ENCODE measurements at regions not wholly inside any gene's neighbourhood (a gene's known extent, or its start where the extent isn't known, plus 50 kb on each side); places are given as distances from the start of the nearest gene placed in this dataset.

DNA sequence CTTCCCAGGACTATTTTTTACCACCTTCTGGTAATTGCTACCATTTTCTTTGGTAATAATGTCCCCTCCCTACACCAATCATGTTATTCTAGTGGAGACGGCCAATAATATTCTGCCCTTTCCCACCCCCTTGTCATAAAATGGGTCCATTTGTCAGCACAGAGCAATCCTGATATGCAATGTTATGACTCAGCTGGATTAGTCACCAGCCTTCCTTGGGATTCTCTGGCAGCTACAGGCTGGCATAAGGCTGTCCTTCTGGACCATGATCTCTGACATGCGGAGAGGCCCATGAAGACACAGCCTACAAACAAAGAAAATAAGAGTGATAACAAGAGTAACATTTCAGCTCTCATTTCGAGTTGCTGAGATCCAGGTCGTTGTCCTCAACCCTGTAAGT lies 222.0 kb upstream of the CPNE8 start:
- peak; percentile 77 for DNase-seq (ENCODE audit: insufficient read length, low spot score, missing footprints)
- Histone ChIP-seq H3K4me2 (ENCODE audit: insufficient read depth, low read length) (no peak overlapping the region), H4K20me1 (ENCODE audit: insufficient read depth, low read length) (no peaks in the 10 kb centered on the region), H3K4me1 (ENCODE audit: insufficient read depth, low read length) (no peaks in the 10 kb centered on the region), H3K9me3 (ENCODE audit: low read depth, low read length) (no peaks in the 10 kb centered on the region), H3K36me3 (ENCODE audit: insufficient read depth, low read length) (no peaks in the 10 kb centered on the region), H3K27ac (ENCODE audit: low read depth, low read length) (no peak overlapping the region), H3K79me2 (ENCODE audit: insufficient read depth, low read length) (no peaks in the 10 kb centered on the region), H3K4me3 (ENCODE audit: insufficient read depth, low read length) (no peak overlapping the region), H2AFZ (ENCODE audit: low read length) (no peak overlapping the region), H3K27me3 (ENCODE audit: insufficient read depth, low read length) (no peaks in the 10 kb centered on the region)
- TF ChIP-seq, protein P1, sequence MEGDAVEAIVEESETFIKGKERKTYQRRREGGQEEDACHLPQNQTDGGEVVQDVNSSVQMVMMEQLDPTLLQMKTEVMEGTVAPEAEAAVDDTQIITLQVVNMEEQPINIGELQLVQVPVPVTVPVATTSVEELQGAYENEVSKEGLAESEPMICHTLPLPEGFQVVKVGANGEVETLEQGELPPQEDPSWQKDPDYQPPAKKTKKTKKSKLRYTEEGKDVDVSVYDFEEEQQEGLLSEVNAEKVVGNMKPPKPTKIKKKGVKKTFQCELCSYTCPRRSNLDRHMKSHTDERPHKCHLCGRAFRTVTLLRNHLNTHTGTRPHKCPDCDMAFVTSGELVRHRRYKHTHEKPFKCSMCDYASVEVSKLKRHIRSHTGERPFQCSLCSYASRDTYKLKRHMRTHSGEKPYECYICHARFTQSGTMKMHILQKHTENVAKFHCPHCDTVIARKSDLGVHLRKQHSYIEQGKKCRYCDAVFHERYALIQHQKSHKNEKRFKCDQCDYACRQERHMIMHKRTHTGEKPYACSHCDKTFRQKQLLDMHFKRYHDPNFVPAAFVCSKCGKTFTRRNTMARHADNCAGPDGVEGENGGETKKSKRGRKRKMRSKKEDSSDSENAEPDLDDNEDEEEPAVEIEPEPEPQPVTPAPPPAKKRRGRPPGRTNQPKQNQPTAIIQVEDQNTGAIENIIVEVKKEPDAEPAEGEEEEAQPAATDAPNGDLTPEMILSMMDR (IDR thresholded peaks at IDR 0.05; ENCODE audit: extremely low read depth, low read depth, low read length): no peak

DNA sequence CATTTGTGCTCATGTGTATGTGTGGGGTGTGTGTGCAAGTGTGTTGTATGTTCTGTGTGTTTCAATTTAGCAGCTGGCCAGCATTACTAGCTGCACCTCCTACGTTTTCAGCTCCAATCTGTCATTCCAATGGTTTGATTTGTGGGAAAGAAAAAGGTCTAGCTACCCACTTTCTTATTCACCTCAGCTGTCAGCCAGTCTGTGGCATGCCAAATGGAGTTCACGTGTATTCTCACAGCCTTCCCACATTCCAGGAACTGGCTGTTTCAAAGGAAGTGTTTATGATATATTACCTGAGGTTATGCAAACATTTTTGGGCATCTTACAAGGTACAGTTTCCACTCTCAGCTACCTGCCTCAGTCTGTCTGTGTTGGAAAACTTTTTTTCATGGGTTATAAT lies 220.2 kb upstream of the CPNE8 start:
- Histone ChIP-seq H2AFZ (ENCODE audit: low read length) (no peak overlapping the region), H3K4me1 (ENCODE audit: insufficient read depth, low read length) (no peaks in the 10 kb centered on the region), H3K27me3 (ENCODE audit: insufficient read depth, low read length) (no peaks in the 10 kb centered on the region), H3K27ac (ENCODE audit: low read depth, low read length) (no peak overlapping the region), H3K79me2 (ENCODE audit: insufficient read depth, low read length) (no peaks in the 10 kb centered on the region), H3K9me3 (ENCODE audit: low read depth, low read length) (no peaks in the 10 kb centered on the region), H3K36me3 (ENCODE audit: insufficient read depth, low read length) (no peaks in the 10 kb centered on the region), H4K20me1 (ENCODE audit: insufficient read depth, low read length) (no peaks in the 10 kb centered on the region), H3K4me2 (ENCODE audit: insufficient read depth, low read length) (no peak overlapping the region), H3K4me3 (ENCODE audit: insufficient read depth, low read length) (no peak overlapping the region)
- TF ChIP-seq, protein P1 (IDR thresholded peaks at IDR 0.05; ENCODE audit: extremely low read depth, low read depth, low read length): no peak
- no peak for DNase-seq (ENCODE audit: insufficient read length, low spot score, missing footprints)

DNA sequence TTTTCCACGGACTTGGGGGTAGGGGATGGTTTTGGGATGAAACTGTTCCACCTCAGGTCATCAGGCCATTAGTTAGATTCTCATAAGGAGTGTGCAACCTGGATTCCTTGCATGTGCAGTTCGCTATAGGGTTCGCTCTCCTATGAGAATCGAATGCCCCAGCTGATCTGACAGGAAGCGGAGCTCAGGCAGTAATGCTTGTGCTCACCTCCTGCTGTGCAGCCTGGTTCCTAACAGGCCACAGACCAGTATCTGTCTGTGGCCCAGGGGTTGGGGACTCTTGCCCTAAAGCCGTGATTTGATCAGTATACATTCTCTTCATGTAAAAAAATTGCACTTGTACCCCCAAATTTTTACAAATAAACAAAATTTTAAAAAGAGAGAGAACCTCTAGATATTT lies 219.4 kb upstream of the CPNE8 start:
- TF ChIP-seq, protein P1 (IDR thresholded peaks at IDR 0.05; ENCODE audit: extremely low read depth, low read depth, low read length): no peak
- no peaks in the 10 kb centered on the region for H3K27me3 ChIP-seq (ENCODE audit: insufficient read depth, low read length)
- no peak overlapping the region for H3K27ac ChIP-seq (ENCODE audit: low read depth, low read length)
- no peaks in the 10 kb centered on the region for H3K79me2 ChIP-seq (ENCODE audit: insufficient read depth, low read length)
- H3K4me3 ChIP-seq (ENCODE audit: insufficient read depth, low read length): no peak overlapping the region
- H3K4me2 ChIP-seq (ENCODE audit: insufficient read depth, low read length): no peak overlapping the region
- DNase-seq (ENCODE audit: insufficient read length, low spot score, missing footprints): no peak
- no peak overlapping the region for H2AFZ ChIP-seq (ENCODE audit: low read length)
- no peaks in the 10 kb centered on the region for H3K9me3 ChIP-seq (ENCODE audit: low read depth, low read length)
- H3K36me3 ChIP-seq (ENCODE audit: insufficient read depth, low read length): no peaks in the 10 kb centered on the region
- H3K4me1 ChIP-seq (ENCODE audit: insufficient read depth, low read length): no peaks in the 10 kb centered on the region
- H4K20me1 ChIP-seq (ENCODE audit: insufficient read depth, low read length): no peaks in the 10 kb centered on the region

DNA sequence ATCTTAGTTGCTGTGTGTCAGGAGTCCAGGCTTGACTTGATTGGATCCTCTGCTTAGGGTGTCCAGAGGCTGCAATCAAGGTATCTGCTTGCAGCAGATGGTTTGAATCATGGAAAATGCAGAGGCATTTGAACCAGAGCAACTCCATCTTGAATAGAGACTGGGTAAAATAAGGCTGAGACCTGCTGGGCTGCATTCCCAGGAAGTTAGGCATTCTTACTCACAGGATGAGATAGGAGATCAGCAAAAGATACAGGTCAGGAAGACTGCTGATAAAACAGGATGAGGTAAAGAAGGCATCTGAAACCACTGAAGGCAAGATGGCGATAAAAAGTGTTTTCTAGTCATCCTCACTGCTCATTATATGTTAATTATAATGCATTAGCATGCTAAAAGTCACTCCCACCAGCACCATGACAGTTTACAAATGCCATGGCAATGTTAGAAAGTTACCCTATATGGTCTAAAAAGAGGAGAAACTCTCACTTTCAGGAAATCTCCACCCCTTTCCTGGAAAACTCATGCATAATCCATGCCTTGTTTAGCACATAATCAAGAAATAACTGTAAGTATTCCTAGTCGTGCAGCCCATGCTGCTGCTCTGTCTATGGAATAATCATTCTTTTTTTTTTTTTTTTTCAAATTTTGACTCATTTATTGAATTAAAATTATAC lies 218.3 kb upstream of the CPNE8 start:
- no peaks in the 10 kb centered on the region for H3K79me2 ChIP-seq (ENCODE audit: insufficient read depth, low read length)
- H3K4me1 ChIP-seq (ENCODE audit: insufficient read depth, low read length): no peaks in the 10 kb centered on the region
- H3K27me3 ChIP-seq (ENCODE audit: insufficient read depth, low read length): no peaks in the 10 kb centered on the region
- TF ChIP-seq, protein P1 (IDR thresholded peaks at IDR 0.05; ENCODE audit: extremely low read depth, low read depth, low read length): no peak
- H3K27ac ChIP-seq (ENCODE audit: low read depth, low read length): no peak overlapping the region
- no peaks in the 10 kb centered on the region for H4K20me1 ChIP-seq (ENCODE audit: insufficient read depth, low read length)
- no peaks in the 10 kb centered on the region for H3K9me3 ChIP-seq (ENCODE audit: low read depth, low read length)
- no peak for DNase-seq (ENCODE audit: insufficient read length, low spot score, missing footprints)
- no peaks in the 10 kb centered on the region for H3K36me3 ChIP-seq (ENCODE audit: insufficient read depth, low read length)
- no peak overlapping the region for H2AFZ ChIP-seq (ENCODE audit: low read length)
- no peak overlapping the region for H3K4me3 ChIP-seq (ENCODE audit: insufficient read depth, low read length)
- H3K4me2 ChIP-seq (ENCODE audit: insufficient read depth, low read length): no peak overlapping the region
